ENCODE measurements at regions not wholly inside any gene's neighbourhood (a gene's known extent, or its start where the extent isn't known, plus 50 kb on each side); places are given as distances from the start of the nearest gene placed in this dataset.

DNA sequence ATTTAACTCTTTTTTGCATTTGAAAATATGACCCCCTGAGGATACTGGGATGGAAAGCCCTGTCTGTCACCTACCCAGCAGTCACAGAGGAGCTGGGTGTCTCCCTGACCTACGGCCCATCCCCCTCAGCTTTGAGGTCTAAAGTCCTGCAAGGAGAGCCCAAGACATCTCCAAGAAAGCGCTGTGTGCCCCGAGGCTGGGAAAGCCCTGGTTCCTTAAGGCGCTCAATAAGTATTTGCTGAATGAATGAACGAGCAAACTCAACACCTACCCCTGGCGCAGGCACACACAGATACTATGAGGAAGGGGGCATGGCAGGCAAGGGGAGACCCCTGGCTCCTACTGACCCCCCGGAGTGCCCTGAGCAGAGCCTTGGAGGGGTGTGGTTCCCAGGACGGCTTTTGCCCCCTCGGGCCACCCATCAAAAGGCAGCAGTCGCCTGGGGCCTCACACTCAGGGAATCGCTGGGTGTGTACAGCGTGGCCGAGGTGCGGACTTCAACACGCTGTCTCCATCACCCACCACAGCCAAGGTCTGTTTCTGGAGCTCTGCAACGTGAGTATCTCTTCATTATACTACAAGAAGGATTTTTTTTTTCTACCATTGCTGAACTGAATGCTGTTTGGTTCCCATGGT, 211.6 kb downstream of the ERCC6L2 start:
- no peak for ATAC-seq

DNA sequence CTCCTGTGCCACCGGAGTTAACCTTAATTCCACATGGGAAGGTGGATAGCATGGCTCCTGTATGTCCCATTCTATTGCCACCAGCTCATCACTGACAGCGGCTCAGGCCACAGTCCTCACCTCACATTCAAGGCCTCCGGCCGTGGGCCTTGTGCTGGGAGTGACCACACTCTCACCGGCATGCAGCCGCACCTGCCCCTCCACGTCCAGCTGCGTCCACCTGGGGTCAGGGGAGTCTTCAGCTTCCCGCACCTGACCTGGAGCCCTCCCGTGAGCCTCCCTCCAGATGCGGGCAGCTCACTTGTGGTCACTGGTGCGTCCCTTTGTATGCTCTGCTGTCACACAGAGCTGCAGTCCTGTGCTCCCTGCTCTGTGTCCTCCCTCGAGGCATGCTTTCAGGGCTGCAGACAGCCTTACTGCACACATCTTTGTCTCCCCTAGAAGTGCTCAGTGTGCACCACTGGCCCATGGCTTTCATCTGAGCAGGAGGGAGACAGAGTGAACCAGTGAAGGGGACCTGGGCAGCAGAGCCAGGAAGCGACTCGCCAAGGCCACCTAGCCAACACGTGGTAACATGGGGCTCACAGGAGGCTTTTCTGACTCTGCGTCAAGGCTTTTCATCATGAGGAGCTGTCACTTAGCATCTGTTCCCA, 210.1 kb downstream of the ERCC6L2 start:
- ATAC-seq, result no peak

DNA sequence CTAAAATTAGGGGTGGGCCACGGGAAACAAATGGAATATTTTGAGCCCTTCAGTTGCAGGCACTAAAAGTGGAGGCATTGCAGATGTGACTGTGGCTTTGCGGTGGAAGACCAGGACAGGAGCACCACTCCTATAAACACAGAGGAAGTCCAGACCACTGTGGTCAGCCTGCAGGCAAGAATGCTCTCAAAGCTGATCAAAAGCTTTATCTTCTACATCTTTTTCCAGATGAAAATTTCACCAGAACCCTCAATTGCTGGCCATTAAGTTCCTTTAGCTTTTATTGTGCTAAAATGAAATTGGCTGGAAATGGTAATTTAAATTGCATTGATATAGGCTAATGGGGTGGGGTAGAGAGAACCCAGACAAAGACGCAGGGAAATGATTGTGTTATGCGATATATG, 208.8 kb downstream of the ERCC6L2 start:
- ATAC-seq, result no peak

DNA sequence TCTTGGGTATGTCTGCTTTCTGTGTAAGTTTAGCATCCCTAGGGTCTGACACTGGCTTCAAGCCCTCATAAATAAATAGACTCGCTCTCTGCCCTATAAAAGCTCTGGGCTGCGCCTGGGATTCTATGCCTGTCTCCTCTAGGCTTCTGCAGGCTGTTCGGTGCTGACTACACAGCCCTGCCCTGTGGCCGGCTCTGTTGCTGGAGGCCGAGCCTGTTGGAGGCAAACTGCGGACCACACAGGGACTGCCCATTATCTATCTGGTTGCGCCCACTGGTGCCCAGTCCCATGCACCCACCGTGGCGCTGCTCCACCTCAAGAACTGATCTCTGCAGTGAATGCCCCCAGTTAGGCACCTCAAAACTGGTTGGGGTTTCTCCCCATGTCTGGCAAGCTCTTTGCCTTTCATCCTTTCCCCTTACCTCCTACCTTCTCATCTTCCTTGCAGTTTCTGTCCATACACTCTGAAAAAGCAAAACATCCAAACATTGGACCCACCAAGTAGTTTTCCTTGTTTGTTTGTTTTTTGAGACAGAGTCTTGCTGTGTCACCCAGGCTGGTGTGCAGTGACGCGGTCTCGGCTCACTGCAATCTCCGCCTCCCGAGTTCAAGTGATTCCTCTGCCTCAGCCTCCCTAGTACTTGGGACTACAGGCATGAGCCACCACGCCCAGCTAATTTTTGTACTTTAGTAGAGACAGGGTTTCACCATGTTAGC, 207.2 kb downstream of the ERCC6L2 start:
- no peak for ATAC-seq

DNA sequence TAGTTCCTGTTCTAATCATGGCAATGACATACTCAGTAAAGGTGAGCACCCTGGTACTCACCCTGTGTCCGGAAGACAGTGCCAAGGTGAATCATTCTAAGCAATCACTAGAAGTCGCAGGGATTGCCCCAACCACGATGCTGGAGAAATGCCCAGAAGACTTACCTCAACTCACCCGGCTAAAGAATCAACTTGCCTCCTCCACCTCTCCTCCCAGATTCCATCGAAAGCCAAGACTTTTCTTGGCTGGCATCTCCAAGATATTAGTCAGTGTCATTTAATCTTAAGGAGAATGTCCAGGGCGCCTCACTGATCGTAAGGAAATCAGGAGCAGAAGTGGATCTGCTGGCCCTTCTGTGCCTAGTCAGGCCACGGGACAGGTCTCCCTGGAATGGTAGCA, 204.9 kb downstream of the ERCC6L2 start:
- ATAC-seq, result no peak

DNA sequence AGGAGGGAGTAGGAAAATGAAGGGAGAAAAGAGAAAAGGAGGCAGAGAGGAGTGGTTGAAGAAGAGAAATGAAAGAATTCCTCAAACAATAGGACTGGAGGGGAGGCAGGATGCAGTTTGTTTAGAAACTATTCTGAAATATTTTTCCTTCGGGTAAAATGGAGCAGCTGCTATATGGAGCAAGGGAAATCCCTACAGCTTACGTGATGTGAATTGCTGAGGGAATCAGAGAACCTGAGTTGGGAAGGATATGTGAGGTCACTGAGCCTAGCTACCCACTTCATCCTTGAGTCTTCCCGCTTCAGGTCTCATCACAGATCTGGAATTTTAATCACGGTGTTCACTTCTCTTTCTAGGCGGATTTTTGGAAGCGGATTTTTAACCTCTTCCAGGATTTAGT, 204.3 kb downstream of the ERCC6L2 start:
- no peak for ATAC-seq

DNA sequence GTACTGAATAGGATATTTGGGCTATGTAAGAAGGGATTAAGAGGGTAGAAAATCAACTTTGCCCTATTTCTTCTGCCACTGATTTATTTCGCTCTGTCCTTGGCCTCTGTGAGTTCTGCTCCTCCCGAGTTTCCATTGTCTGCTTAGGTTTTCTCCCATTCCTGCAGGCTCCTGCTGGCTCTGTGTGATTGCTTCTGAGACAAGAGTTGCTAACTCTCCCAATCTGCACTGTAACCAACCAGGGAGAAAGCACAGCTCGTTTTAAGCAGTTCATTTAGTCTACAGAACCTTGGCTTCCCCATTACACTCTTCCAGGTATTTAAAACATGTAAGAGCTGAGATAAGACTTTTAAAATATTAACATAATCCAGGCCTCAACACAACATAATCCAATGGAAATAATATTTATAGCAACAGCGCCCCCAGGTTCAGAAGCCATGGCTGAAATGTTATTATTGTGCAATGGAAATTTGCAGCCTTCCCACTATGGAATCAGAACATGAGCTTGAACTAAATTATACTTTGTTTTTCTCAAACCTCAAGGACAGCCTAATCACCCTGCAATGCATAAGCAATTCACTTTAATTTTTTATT, 203.5 kb downstream of the ERCC6L2 start:
- no peak for ATAC-seq

DNA sequence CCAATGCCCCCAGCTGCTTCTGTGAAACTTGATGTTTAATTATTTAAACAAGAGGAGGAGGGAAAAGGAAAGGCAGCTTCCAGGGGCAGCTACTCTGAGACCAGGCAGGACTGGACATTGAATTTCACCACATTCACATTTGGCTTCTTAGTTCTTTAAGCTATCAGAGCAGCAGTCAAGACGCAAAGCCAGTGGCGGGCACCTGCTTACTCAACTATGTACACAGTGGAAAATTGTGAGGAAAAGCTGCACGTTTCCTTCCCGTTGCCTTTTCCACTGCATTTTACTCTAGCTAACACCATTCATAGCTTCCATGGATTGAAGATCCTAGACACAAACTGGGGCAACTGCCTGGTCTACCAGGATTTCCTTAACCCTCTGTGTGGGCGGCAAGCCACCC, 200.3 kb downstream of the ERCC6L2 start:
- no peak for ATAC-seq

DNA sequence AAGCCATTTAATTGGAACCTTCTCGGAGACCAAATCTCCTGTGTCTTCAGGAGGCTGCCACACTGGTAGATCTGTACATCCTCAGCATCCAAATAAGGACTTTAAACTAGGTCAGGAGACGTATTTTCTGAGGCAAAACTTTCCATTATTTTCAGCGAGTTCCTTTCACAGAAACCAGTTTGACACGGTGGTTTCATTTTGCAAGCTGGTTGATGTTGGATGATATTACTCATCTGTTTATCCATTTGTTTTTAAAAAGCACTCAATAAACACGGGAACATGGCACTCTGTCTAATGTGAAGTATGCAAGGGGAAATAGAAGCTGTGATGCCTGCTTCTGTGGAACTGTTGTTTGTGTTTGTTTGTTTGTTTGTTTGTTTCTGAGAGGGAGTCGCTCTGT, 199.6 kb downstream of the ERCC6L2 start:
- no peak for ATAC-seq

DNA sequence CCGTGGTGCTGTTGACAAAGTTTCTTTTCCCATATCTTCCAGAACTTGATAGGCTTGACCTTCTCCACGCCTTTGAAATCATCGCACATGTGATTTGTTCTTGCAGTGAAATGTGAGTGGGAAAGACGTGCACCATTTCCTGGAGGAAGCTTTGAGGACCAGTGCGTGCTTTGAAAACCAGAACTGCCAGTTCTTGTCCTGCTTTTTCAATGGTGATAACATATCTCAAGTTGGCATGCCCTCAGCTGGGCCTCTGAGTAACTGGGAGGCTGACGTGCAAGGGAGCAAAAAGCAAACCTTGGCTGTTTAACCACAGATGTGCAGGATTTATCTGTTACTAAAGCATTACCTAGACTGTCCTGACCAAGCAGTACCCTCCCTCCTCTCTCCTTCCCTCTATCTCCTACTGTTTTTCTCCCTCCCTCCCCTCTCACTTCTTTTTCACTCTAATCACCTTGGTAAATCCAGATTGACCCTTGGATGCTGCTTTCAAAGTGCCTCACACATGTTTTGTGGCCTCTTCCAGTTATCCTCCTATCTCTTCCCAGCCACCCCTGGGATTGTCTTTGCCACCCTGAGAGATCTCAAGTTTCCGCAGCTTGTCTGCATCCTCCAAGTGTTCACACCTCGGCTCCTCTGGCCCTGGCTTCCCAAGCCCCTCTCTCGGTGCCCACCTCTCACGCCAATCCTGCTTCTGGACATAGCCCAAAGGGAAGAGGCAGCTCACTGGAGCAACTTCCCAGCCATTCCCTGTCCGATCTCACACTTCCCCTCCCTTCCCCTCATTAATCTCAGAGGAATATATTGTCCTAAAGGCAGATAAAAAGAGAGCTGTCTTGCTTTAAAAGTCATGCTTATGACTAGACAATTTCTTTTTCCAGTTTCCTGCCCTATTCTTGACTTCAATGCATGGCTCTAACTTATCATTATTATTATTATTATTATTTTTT, 198.3 kb downstream of the ERCC6L2 start:
- no peak for ATAC-seq

DNA sequence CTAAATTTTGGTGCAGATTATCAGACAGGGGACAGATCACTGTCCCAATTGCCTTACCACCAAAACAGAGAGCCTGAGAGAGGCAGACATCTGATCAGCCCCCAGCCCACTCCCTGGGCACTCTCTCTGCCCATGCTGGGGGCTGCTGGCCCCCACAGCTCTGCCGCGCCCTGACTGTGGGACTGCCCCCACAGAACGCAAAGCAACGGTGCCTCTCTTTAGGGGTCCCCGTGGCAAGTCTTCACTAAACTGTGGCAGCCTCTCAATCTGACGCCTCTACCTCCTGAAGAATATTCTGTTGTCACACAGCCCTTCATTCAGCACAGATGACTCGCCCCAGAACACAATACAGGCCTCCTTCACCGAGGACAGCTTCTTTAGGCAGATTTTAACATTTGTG, 197.4 kb downstream of the ERCC6L2 start:
- no peak for ATAC-seq

DNA sequence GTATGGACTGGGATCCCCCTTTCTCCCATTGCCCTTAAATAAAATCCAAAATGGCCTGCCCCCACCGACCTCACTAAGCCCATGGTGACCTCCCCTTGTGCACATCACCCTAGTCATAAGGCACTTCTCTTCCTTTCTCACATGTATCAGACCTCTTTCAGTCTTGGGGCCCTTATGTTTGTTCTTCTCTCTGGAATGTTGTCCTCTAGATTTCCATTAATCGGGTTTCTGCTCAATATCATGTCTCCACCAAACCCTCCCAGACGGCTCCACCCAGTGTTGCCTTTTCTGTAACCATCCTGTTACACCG, 196.3 kb downstream of the ERCC6L2 start:
- no peak for ATAC-seq

DNA sequence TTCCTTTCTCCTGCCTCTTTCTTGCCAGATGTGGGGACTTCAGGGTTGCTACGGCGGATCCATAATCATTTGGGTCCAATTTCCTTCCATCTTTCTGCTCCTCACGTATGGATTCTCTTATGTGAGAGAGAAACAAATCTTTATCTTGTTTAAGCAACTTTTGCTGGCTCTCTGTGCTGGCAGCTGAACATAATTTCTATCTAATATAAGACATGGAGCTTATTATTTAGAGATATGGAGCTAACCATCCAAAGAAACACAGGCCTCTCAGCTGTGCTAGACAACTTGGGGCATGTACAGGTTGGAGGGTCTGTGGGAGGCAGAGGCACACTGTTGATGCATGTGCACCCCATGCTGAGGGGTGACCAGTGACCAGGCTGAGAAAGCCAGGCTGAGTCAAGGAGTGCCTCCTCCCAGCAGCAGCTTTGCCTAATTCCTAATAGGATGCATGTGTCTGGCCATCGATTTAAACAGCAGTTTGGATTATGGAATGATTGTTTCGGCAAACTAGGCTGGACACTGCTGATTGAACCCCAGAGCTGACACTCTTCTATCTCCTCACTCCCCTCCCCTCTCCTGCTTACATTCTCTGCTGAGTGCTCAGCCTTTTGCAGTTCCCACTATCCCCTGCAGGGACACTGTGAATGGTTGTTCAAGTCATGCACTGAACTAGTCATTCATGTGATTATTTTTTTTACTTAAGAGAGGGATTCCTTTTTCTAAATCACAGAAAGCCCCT, 195.8 kb downstream of the ERCC6L2 start:
- peak in 1 of 2 donors; percentile 60 for ATAC-seq

DNA sequence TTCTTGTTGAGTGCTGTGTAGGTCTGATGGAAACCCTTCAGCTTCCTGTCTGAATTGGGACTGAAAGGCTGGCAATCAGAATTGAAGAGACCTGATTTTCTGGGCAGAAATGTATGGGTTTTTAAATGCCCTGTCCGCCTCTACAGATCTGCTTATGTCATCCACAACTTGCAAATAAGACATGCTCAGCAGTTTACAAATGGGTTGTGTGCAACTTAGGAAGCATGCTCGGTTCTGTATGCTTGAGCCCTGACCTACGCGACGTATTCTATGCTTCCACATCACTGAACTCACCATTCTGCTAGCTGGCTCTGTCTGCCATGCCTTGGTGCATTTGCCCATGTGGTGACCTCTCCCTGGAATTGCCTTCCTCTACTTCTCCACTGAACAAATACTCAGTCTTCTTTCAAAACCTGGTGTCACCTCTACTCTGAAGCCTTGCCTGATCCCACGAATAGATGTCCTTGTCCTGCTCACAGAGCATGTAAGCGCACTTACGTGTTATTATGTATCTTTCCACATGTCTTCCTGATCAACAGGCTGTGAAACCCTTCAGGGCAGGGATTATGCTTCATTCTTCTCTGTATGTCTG, 194.2 kb downstream of the ERCC6L2 start:
- no peak for ATAC-seq

DNA sequence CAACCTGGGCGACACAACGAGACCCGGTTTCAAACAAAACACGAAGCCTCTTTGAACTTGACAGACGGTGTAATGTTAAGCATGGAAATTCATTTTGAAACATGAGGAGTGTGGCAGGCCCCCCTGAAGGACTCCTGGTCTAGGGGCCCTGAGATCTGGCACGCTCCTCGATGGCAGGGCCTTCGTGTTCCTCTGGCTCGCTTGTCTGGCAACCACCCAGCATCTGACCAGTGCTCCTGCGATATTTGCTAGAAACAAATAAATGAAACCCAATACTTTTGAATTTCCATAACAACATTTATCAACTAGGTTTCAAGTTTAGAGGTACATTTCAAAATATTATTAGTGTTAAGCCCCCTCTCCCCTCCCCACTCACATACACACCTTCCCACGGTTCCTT, 193.0 kb downstream of the ERCC6L2 start:
- no peak for ATAC-seq

DNA sequence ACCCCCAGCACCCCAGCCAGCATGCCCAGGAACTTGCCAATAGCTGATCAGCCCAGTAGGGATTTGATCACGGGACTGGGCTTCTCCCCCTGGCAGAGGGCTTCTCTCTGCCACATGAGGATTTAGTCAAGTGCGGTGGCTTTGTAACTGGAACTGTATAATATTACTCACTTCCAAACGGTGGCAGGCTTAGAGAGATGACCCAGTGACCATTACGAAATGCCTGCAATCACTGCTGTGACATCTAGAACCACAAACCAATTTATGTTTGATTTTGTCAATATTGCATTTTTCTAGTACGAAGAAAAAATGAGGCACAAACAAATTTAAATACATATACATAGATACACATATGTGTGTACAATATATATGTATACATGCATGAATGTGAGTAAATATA, 192.1 kb downstream of the ERCC6L2 start:
- ATAC-seq, result no peak

DNA sequence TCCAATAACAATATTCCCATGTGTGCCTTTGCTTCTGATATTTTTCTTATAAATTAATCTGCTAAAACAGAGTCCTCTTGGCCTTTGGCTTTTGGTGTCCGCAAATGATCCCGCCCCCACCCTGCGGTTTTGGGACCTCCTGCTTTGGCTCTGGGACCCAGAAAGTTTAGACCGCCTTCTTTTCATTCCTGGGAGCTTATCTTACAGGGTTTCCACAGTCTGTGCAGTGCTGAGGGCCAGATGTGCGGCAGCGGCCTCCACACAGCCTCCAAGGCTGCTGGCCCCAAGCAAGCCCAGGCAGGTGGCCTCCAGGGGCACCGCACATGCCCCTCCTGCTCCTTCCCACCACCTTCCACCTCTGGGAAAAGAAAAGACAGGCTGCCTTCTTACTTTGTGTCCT, 191.5 kb downstream of the ERCC6L2 start:
- ATAC-seq, result no peak

DNA sequence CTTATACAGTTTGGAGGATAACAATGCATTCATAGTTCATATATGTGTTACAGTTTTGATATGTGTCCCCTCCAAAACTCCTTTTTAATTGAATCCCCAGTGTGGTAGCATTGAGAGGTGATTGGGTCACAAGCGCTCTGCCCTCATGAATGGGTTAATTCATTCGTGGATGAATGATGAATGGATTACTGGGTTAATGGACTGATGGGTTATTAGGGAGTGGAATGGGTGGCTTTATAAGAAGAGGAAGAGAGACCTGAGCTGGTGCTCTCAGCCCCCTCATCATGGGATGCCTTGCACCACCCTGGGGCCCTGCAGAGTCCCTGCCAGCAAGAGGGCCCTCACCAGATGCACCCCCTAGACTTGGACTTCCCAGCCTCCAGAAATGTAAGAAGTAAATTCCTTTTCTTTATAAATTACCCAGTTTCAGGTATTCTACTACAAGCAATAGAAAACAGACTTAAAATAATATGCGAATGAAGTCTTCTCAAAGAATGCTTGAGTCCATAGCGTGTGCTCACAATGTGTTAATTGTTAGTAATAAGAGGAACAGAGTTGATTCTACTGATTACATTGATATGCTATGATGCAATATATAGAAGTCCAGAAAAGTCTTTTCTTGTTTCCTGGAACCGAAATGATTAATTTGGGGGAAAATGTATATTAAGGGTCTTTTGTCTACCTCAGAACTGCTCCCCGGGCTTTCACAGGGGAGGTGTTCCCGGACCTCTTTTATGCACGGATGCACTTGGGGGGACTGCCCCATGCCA, 190.2 kb downstream of the ERCC6L2 start:
- ATAC-seq, result no peak

DNA sequence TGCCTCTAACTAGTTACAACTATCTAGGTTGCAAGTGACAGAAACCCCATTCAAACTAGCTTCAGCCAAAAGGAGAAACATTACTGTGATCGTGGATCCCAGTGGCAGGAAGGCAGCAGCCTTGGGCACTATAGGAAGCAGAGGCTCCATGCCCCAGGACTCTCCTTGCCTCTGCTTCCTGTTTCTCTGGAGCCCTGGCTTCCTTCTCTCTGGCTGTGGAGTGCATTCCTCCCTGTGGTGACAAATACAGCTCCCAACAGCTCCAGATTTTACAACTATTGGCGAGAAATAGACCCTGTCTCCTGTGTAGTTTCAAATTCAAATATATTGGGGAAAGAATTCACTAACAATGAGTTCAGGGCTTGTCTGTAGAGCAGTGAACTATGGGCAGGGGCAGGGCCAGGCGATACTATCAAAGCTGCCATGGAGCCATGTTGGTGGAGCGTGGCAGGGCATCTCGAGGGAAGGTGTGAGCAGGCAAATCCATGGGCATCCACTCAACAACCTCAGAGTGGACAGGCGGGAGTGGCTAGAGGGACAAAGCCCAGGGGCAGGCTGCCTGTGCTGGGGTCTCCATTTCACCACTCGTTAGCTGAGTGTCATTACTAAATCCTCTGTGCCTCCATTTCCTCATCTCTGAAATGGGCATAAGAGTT, 189.5 kb downstream of the ERCC6L2 start:
- no peak for ATAC-seq

DNA sequence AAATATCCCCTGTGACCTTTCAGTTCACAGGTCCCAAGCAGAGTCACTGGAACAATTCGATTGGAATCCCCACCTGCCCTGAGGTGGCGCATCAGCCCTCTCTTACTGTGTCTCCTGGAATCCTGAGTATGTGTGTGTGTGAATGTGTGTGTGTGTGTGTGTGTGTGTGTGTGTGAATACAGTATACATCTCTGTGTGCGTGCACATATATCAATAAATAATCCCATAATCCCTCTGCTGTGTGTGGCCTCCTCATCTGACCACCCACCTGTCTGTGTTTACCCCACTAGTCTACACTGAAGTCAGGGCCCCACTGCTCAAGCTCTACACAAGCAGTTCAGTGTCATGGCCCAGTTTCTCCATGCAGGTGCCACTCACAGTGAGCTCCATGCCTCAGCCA, 187.4 kb downstream of the ERCC6L2 start:
- no peak for ATAC-seq
